ENCODE measurements at regions not wholly inside any gene's neighbourhood (a gene's known extent, or its start where the extent isn't known, plus 50 kb on each side); places are given as distances from the start of the nearest gene placed in this dataset.

DNA sequence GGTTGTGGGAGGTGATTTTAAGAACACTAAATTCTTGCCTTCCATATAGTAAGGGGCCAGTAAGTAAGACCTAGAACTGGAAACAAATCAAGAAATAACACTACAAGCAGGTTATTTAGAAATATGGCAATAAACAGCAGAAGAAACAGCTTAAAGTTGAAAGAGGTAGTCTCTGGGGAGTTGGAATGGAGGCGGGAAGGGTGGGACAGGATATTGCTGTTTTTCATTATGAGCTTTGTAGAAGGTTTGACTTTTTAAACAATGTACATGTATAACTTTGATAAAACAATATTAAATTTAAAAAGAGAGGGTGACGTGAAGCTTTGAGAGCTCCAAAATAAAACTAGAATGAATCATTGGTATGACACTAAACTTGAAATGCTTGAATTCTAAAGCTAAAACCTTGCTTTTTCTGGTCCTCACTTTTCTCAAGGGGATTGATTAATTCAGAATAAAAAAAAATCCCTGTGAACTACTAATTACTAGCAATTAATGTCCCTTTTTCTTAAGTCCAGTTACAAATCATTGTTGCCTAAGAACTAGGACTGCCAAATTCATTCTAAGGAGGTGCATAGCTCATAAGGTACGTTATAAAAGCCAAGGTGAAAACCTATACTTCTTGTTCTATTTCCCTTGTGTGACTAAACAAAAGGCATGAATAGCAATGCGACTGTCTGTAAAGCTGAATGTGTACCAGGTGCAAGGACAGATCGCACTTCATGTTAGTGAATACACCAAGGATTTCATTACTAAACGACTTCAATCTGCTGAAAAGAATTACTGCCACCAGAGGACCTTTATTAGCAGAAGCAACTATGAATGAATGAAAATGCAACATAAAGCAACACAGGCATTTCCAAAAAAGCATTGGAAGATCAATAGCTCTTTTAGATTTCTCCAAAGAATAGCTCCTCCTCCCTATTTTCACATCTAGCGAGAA, 177.5 kb downstream of the RBM43 start:
- no peak for DNase-seq (ENCODE audit: low spot score)

DNA sequence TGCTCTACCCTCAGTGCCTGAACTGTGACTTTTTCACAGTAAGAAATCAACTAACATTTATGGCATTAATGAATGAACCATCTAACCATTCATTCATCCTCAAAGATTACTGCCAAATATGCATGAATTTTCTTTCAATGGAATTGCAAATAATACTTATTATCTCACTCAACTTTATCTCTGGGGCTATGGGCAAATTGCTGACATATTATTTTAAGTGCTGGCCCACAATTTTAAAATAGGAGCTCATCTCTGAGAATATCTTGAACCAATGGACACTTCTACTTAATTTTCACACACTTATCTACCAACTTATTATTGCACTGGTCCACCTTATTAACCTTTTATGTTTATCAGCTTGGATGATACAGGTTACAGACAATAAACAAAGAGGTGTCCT, 182.8 kb downstream of the RBM43 start:
- no peak for DNase-seq (ENCODE audit: low spot score)

DNA sequence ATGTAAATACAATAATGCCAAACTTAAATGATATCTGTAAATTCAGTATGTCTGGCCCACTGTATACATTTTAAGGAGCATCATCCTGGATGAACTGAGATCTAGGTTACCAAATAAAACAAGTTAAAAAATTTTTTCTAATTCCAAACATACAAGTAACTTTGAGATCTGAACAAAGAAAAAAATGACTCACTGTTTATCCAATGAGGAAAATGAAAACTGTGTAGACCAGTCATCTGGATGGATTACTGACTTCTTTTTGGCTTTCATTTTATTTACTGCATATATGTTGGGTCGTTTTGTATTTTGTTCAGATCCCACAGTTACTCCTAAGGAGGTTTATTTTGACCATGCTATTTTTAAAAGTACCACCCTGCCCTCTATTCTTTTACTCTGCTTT, 189.8 kb downstream of the RBM43 start:
- no peak for DNase-seq (ENCODE audit: low spot score)

- no peak for DNase-seq (ENCODE audit: low spot score)
These were observed 190.3 kb downstream of the RBM43 start for GRCh38 chr2:151071382-151071781.

DNA sequence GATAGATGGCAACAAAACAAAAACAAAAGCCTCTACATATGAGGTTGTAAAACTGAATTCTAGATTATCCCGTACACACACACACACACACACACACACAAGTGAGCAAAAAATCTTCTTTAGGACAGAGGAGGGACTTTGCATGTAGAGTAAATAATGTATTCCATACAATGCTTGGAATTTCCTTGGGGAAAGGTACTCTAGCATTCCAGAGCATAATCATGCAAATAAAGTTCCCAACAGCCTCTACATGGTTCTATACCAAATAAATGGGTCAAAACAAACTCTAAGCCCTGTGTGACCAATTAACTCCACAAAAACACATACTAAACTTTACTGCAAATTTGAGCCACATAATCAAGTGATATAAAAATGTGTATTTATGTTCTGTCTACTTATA, 191.4 kb downstream of the RBM43 start:
- DNase-seq (ENCODE audit: low spot score): no peak

DNA sequence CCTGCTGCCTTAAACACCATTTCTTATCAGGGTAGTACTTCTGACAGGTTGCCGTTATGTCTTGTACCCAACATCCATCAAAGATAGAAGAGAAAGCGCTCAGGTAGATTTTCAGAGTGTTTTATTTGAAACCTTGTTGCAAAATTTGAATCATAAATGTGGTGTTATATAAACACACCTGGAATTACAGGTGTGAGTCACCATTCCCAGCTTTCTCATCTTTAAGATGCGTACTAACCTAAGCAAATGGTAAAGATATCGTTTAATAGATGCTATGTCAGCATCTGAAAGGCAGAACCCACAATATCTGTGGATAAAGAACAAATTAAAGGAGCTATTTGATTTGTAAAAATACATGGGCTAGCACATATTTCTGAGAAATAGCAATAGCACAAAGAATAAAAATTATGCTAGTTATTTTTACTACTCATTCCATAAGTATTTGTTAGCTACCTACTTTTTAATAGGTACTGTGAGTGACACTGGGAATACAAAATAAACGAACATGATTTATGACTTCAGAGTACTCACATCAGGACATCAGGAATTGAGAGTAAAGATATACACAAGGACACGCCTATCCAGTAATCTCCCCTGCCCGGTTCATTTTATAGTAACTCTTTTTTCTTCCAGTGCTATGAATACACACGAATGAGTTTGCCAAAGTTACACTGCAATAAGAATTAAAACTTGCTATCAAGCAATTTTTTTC, 193.8 kb downstream of the RBM43 start:
- DNase-seq (ENCODE audit: low spot score): no peak

GRCh38 chr2:151063271-151063670, 198.4 kb downstream of the RBM43 start:
- DNase-seq (ENCODE audit: low spot score): no peak

- no peak for DNase-seq (ENCODE audit: low spot score)
These were observed 201.4 kb downstream of the RBM43 start for GRCh38 chr2:151060287-151060686.

- no peak for DNase-seq (ENCODE audit: low spot score)
These were observed 204.8 kb downstream of the RBM43 start for GRCh38 chr2:151056870-151057269.

DNA sequence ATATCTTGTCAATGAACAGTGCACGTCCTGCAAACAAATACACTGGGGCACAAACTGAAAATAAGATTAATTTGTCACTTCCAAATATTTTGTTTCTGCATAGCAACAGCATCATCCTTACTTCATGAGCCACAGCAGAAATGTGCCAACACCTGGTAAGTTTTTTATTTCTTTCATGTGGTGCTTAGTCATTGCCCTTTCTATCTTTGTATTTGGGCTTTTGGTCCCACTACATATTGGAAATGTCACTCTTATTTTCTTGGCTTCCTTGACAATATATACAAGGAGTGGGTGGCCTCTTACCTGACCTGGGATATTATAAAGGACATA, 208.0 kb downstream of the RBM43 start:
- DNase-seq (ENCODE audit: low spot score): no peak

DNA sequence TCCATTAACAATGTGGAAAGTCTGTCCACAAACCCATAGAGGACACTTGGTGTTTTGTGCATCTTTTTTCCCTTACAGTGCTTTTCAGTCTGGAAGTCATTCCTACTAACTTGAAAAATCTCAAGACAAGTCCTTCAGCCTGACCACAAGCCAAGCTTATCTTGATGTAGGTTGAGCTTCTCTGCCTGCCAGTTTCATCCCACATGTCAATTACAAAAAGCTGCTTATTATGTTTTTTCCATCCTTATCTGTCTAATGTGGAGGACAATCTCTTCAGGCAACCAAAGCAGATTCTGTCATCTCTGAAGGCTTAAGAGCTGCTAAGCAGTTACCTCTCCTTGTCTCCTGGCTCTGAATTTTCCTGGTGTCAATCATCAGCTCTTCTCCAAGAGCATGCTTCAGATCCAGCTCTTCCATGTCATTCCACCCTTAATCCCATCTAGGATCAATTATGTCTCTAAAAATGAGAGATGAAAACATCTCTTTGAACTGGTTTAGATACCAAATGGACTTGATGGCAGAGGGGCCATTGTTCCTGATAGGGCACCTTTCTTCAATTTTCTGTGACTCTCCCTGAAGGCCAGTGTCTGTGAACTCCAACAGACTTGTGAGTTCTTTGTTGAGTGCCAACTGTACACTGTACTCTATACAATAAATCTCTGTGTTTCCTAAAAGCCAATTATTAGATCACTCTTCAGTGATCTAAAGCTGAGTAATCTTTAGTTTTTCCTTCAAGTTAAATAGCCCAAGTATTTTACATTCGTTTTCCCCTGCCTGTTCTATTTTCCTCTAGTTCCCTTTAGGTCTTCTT, 208.6 kb downstream of the RBM43 start:
- no peak for DNase-seq (ENCODE audit: low spot score)

DNA sequence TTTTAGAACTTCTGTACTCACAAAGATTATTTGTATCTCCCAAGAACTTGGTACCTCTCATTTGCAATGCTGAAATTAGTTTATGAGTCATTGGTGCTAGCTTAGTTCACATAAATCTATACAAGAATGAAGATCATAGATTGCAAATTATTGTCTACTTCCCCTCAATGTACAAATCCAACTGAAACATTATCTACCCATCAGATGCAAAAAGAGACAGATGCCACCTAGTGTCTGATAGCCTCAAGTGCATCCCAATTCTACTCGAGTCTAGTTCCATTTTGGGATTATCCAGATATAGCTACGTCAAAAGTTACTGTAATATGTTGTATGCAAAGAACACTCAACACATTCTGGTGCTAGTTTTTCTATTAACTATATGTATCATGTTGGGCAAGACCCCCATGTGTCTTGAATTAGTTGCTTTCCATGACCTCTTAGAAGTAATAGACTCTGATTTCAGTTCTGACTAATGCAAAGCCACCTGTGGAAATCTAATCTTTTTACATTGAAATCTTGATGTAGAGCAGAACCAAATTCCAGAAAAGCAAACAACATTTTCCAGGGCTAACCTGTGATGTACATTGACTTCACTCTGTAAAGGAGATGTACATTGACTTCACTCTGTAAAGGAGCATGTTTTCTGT, 210.0 kb downstream of the RBM43 start:
- DNase-seq (ENCODE audit: low spot score): peak; percentile 43

DNA sequence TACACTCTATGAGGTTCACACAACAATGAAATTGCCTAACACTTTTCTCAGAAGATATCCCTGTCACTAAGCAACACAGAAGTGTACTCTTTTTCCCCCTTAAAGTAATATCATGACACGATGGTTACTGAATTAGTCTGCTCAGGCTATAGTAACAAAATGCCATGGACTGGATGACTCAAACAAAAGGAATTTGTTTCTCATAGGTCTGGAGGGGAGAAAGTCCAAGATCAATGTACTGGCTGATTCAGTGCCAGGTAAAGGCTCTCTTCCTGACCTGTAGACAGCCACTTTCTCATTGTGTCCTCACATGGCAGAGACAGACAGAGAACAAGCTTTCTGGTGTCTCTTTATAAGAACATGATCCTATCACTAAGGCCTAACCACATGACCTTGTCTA, 211.9 kb downstream of the RBM43 start:
- DNase-seq (ENCODE audit: low spot score): no peak

DNA sequence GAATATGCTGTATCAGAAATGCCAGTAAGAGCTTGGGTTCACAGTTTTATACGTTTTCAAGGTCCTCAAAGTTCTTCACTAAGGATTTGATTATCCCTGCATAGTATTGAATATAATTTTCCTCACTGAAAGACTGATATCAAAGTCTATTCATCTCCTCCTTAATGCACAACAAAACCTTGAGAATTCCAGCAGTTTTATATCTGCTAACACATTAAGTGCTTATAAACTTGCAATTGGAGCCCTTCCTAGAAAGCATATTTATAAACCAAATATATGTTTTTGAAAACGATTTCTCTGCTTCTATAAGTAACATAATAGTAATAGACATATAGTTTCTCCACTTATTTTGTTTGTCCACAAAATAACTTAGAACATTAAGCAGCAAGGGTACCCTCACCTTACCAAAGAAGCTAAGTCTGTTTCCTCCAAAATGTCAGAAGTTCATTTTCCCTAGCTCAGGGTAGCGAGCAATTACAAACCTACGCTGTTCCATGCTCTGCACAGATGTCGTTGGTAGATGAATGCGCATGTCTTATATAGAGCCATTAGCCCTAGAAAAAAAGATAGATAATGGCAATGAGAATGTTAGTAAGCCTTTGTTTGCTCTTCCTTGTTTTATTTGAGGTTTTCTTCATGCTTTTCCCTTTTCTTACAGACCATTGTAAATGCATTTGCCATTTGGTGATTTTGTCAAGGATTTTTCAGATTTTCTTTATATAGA, 213.2 kb downstream of the RBM43 start:
- DNase-seq (ENCODE audit: low spot score): no peak

GRCh38 chr2:151043484-151043883, 218.2 kb downstream of the RBM43 start:
- DNase-seq (ENCODE audit: low spot score): no peak

GRCh38 chr2:151042964-151043363, 218.7 kb downstream of the RBM43 start:
- no peak for DNase-seq (ENCODE audit: low spot score)

DNA sequence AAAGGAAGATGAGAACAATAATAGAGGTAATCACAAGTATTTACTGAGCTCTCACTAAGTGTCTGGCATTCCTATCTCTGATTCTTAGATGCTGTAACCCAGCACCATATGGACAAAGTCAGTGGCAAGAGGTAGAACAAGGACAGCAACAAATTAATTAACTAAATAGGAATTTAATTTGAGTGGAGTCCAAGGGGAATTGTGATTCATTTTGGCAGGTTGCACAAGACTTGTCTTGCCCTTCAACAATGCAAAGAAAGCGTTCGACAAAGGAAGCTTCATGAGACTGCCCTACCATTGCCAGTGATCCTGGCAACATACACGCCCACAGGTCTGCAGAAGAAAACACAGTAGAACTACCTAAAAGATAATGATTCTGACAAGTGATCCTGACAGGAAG, 221.6 kb downstream of the RBM43 start:
- DNase-seq (ENCODE audit: low spot score): no peak

GRCh38 chr2:151038516-151038915, 223.1 kb downstream of the RBM43 start:
- no peak for DNase-seq (ENCODE audit: low spot score)

DNA sequence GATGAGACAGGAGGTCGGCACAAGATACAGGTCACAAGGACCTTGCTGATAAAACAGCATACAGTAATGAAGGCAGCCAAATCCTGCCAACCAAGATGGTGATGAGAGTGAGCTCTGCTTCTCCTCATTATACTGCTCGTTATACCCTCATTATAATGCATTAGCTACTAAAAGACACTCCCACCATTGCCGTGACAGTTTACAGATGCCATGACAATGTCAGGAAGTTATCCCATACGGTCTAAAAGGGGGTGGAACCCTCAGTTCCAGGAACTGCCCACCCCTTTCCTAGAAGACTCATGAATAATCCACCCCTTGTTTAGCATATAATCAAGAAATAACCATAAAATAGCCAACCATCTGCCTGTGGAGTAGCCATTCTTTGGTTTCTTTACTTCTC, 224.2 kb downstream of the RBM43 start:
- no peak for DNase-seq (ENCODE audit: low spot score)

- DNase-seq (ENCODE audit: low spot score): no peak
These were observed 228.1 kb downstream of the RBM43 start for GRCh38 chr2:151033271-151034248.
